ENCODE measurements at regions not wholly inside any gene's neighbourhood (a gene's known extent, or its start where the extent isn't known, plus 50 kb on each side); places are given as distances from the start of the nearest gene placed in this dataset.

GRCh38 chr2:67936969-67937368 is 125.8 kb downstream of the C1D start:
- Mint-ChIP-seq H3K27ac (no peak overlapping the region), H3K4me3 (no peak overlapping the region), H3K36me3 (ENCODE audit: low read depth) (no peaks in the 10 kb centered on the region), H3K4me1 (no peaks in the 10 kb centered on the region), H3K9me3 (peaks cover 4% of the 10 kb centered on the region), H3K27me3 (peaks cover 14% of the 10 kb centered on the region)
- no peak for ATAC-seq (replicated peaks)

- no peak for ATAC-seq (replicated peaks)
- Mint-ChIP-seq H3K36me3 (ENCODE audit: low read depth) (no peaks in the 10 kb centered on the region), H3K4me1 (no peaks in the 10 kb centered on the region), H3K27me3 (peaks cover 14% of the 10 kb centered on the region), H3K9me3 (peaks cover 4% of the 10 kb centered on the region), H3K27ac (no peak overlapping the region), H3K4me3 (no peak overlapping the region)
Measured at GRCh38 chr2:67938053-67938452, 124.8 kb downstream of the C1D start.

GRCh38 chr2:67945056-67945455 is 117.7 kb downstream of the C1D start:
- ATAC-seq (replicated peaks): no peak
- Mint-ChIP-seq H3K4me1 (no peaks in the 10 kb centered on the region), H3K36me3 (ENCODE audit: low read depth) (no peaks in the 10 kb centered on the region), H3K27ac (no peak overlapping the region), H3K9me3 (peaks cover 4% of the 10 kb centered on the region), H3K27me3 (peaks cover 14% of the 10 kb centered on the region), H3K4me3 (no peak overlapping the region)

GRCh38 chr2:67945940-67946339 is 116.9 kb downstream of the C1D start:
- Mint-ChIP-seq H3K27me3 (peaks cover 5% of the 10 kb centered on the region), H3K36me3 (ENCODE audit: low read depth) (no peaks in the 10 kb centered on the region), H3K9me3 (no peaks in the 10 kb centered on the region), H3K27ac (no peak overlapping the region), H3K4me1 (no peaks in the 10 kb centered on the region), H3K4me3 (no peak overlapping the region)
- ATAC-seq (replicated peaks): no peak

- no peaks in the 10 kb centered on the region for H3K4me1 Mint-ChIP-seq
- no peak for ATAC-seq (replicated peaks)
- H3K36me3 Mint-ChIP-seq (ENCODE audit: low read depth): no peaks in the 10 kb centered on the region
- H3K4me3 Mint-ChIP-seq: no peak overlapping the region
- peaks cover 7% of the 10 kb centered on the region for H3K27me3 Mint-ChIP-seq
- H3K27ac Mint-ChIP-seq: no peak overlapping the region
- no peaks in the 10 kb centered on the region for H3K9me3 Mint-ChIP-seq
Measured at GRCh38 chr2:67948057-67948456, 114.7 kb downstream of the C1D start.

GRCh38 chr2:67948506-67948905 is 114.3 kb downstream of the C1D start:
- Mint-ChIP-seq H3K4me1 (no peaks in the 10 kb centered on the region), H3K9me3 (no peaks in the 10 kb centered on the region), H3K36me3 (ENCODE audit: low read depth) (no peaks in the 10 kb centered on the region), H3K27ac (no peak overlapping the region), H3K4me3 (no peak overlapping the region), H3K27me3 (peaks cover 3% of the 10 kb centered on the region)
- ATAC-seq (replicated peaks): no peak

- Mint-ChIP-seq H3K27me3 (peaks cover 4% of the 10 kb centered on the region), H3K27ac (no peak overlapping the region), H3K9me3 (no peaks in the 10 kb centered on the region), H3K4me3 (no peak overlapping the region), H3K4me1 (no peaks in the 10 kb centered on the region), H3K36me3 (ENCODE audit: low read depth) (no peaks in the 10 kb centered on the region)
- ATAC-seq (replicated peaks): no peak
Measured at GRCh38 chr2:67950018-67950417, 112.8 kb downstream of the C1D start.

- Mint-ChIP-seq H3K36me3 (ENCODE audit: low read depth) (no peaks in the 10 kb centered on the region), H3K27ac (no peak overlapping the region), H3K4me3 (no peak overlapping the region), H3K9me3 (no peaks in the 10 kb centered on the region), H3K4me1 (no peaks in the 10 kb centered on the region), H3K27me3 (peaks cover 8% of the 10 kb centered on the region)
- ATAC-seq (replicated peaks): no peak
Measured at GRCh38 chr2:67950919-67951318, 111.9 kb downstream of the C1D start.

GRCh38 chr2:67952066-67952465 is 110.7 kb downstream of the C1D start:
- peaks cover 11% of the 10 kb centered on the region for H3K27me3 Mint-ChIP-seq
- H3K4me3 Mint-ChIP-seq: no peak overlapping the region
- no peak overlapping the region for H3K27ac Mint-ChIP-seq
- H3K9me3 Mint-ChIP-seq: peaks cover 3% of the 10 kb centered on the region
- no peaks in the 10 kb centered on the region for H3K36me3 Mint-ChIP-seq (ENCODE audit: low read depth)
- ATAC-seq (replicated peaks): no peak
- no peaks in the 10 kb centered on the region for H3K4me1 Mint-ChIP-seq

- no peak for ATAC-seq (replicated peaks)
- H3K4me3 Mint-ChIP-seq: no peak overlapping the region
- H3K4me1 Mint-ChIP-seq: no peaks in the 10 kb centered on the region
- peaks cover 3% of the 10 kb centered on the region for H3K9me3 Mint-ChIP-seq
- no peaks in the 10 kb centered on the region for H3K36me3 Mint-ChIP-seq (ENCODE audit: low read depth)
- peaks cover 12% of the 10 kb centered on the region for H3K27me3 Mint-ChIP-seq
- no peak overlapping the region for H3K27ac Mint-ChIP-seq
Measured at GRCh38 chr2:67954093-67954748, 108.6 kb downstream of the C1D start.

GRCh38 chr2:67955748-67956603 is 106.8 kb downstream of the C1D start:
- H3K4me3 Mint-ChIP-seq: no peak overlapping the region
- H3K27ac Mint-ChIP-seq: no peak overlapping the region
- H3K36me3 Mint-ChIP-seq (ENCODE audit: low read depth): no peaks in the 10 kb centered on the region
- H3K27me3 Mint-ChIP-seq: peaks cover 12% of the 10 kb centered on the region
- ATAC-seq (replicated peaks): no peak
- H3K4me1 Mint-ChIP-seq: no peaks in the 10 kb centered on the region
- H3K9me3 Mint-ChIP-seq: peaks cover 6% of the 10 kb centered on the region

- no peaks in the 10 kb centered on the region for H3K36me3 Mint-ChIP-seq (ENCODE audit: low read depth)
- no peak overlapping the region for H3K4me3 Mint-ChIP-seq
- no peak overlapping the region for H3K27ac Mint-ChIP-seq
- ATAC-seq (replicated peaks): no peak
- H3K27me3 Mint-ChIP-seq: peaks cover 16% of the 10 kb centered on the region
- peaks cover 5% of the 10 kb centered on the region for H3K9me3 Mint-ChIP-seq
- no peaks in the 10 kb centered on the region for H3K4me1 Mint-ChIP-seq
Measured at GRCh38 chr2:67965246-67965645, 97.6 kb downstream of the C1D start.

GRCh38 chr2:67970071-67970470 is 92.7 kb downstream of the C1D start:
- Mint-ChIP-seq H3K27me3 (peaks cover 10% of the 10 kb centered on the region), H3K27ac (no peak overlapping the region), H3K4me3 (no peak overlapping the region), H3K36me3 (ENCODE audit: low read depth) (no peaks in the 10 kb centered on the region), H3K9me3 (no peaks in the 10 kb centered on the region), H3K4me1 (no peaks in the 10 kb centered on the region)
- no peak for ATAC-seq (replicated peaks)

GRCh38 chr2:67970542-67970941 is 92.3 kb downstream of the C1D start:
- H3K4me3 Mint-ChIP-seq: no peak overlapping the region
- H3K27me3 Mint-ChIP-seq: peaks cover 10% of the 10 kb centered on the region
- no peaks in the 10 kb centered on the region for H3K4me1 Mint-ChIP-seq
- no peak for ATAC-seq (replicated peaks)
- no peak overlapping the region for H3K27ac Mint-ChIP-seq
- H3K9me3 Mint-ChIP-seq: no peaks in the 10 kb centered on the region
- H3K36me3 Mint-ChIP-seq (ENCODE audit: low read depth): no peaks in the 10 kb centered on the region

Measured in activated T-helper 17 cell treated with anti-CD3 and anti-CD28 coated beads, Interleukin-2, amount 50 U/mL, for 72 hours (primary cell).